NB4 (cell line): ENCODE measurements at regions not wholly inside any gene's neighbourhood (a gene's known extent, or its start where the extent isn't known, plus 50 kb on each side); places are given as distances from the start of the nearest gene placed in this dataset.

Experiments used
- CTCF ChIP-seq: IDR thresholded peaks from one replicate; pipeline ENCODE4 v1.5.1; 2012; ENCODE audit warnings: low read depth, low read length
- MAX ChIP-seq: IDR thresholded peaks from 2 replicates; pipeline ENCODE4 v1.6.1; 2011; ENCODE audit warnings: low read depth, low read length
- MYC ChIP-seq: IDR thresholded peaks from 2 replicates; pipeline ENCODE4 v1.6.1; 2011; ENCODE audit warnings: low read depth, low read length
- POLR2A ChIP-seq: IDR thresholded peaks from 2 replicates; pipeline ENCODE4 v1.6.1; 2011; ENCODE audit warnings: mild to moderate bottlenecking; ENCODE audit not compliant: insufficient read length; ENCODE audit errors: extremely low read depth

- no peak for TF ChIP-seq MYC
- no peak for TF ChIP-seq CTCF
- TF ChIP-seq POLR2A, result no peak
- no peak for TF ChIP-seq MAX
These were observed 620.1 kb upstream of the KIRREL3 start for GRCh38 chr11:127620671-127621070.
